GM12878 (cell line): ENCODE measurements at regions not wholly inside any gene's neighbourhood (a gene's known extent, or its start where the extent isn't known, plus 50 kb on each side); places are given as distances from the start of the nearest gene placed in this dataset.

Source experiments
- ATAC-seq: fragments of 200-7000 bp; cut with Tn5 transposase; 3 replicates; pipeline ENCODE4 v1.9.1; 2020; ENCODE audit warnings: mild to moderate bottlenecking, moderate library complexity
- BruUV-seq: library from RNA; stranded (reverse); fragments of 400-500 nt; replicated peaks from 2 replicates; lab custom pipeline; 2021; lab: Mats Ljungman, UMichigan
- CTCF ChIA-PET: fragments of 300-600 bp; sonication (Branson Sonifier 250); formaldehyde crosslinking; extraction: SDS; loops from one replicate; lab custom pipeline; 2021; ENCODE audit warnings: inconsistent platforms; lab: Yijun Ruan, JAX
- POLR2A ChIA-PET: fragments of 350-600 bp; formaldehyde crosslinking; extraction: SDS; loops from one replicate; lab custom pipeline; 2021; ENCODE audit warnings: inconsistent platforms; lab: Charles Lee
- RAD21 ChIA-PET: fragments of 300-600 bp; sonication (Branson Sonifier 250); formaldehyde crosslinking; loops from one replicate; lab custom pipeline; 2023; ENCODE audit warnings: antibody characterized with exemption; ENCODE audit not compliant: unreplicated experiment; lab: Charles Lee
- SMC1A ChIA-PET: fragments of 300-600 bp; sonication (Branson Sonifier 250); formaldehyde crosslinking; loops from one replicate; lab custom pipeline; 2023; ENCODE audit not compliant: unreplicated experiment, uncharacterized antibody; lab: Charles Lee
- DNase-seq: peaks from one replicate; pipeline ENCODE4 v3.0.0-alpha.2; 2011; ENCODE audit warnings: low read depth, low spot score
- FAIRE-seq: peaks from 3 replicates; lab custom pipeline; 2011; peaks lifted over from hg19 to GRCh38; lab: Jason Lieb, UNC
- H2AFZ ChIP-seq: 2 replicates; pipeline ENCODE4 v1.6.0; 2011; ENCODE audit warnings: low read depth, low read length, control low read depth; ENCODE audit not compliant: control insufficient read depth
- H3K27ac ChIP-seq: 2 replicates; pipeline ENCODE4 v1.5.1; 2011; ENCODE audit warnings: control low read depth; ENCODE audit not compliant: control insufficient read depth, insufficient read depth
- H3K27me3 ChIP-seq, 2 experiments: replicated peaks in 1 of 2; 2 replicates each; pipeline versions ENCODE4 v1.6.0 to v1.6.1; 2011; ENCODE audit warnings: low read length in 1 of 2; ENCODE audit not compliant: control insufficient read depth in 2 of 2, insufficient read depth in 2 of 2
- H3K36me3 ChIP-seq, 2 experiments: 2 replicates each; pipeline ENCODE4 v1.5.1; 2011; ENCODE audit warnings: low read length in 1 of 2; ENCODE audit not compliant: control insufficient read depth in 2 of 2, insufficient read depth in 2 of 2
- H3K4me1 ChIP-seq: 2 replicates; pipeline ENCODE4 v1.6.1; 2011; ENCODE audit warnings: mild to moderate bottlenecking, low read length, moderate library complexity, mixed read lengths; ENCODE audit not compliant: control insufficient read depth, insufficient read depth
- H3K4me2 ChIP-seq: 2 replicates; pipeline ENCODE4 v1.6.0; 2011; ENCODE audit warnings: control low read depth; ENCODE audit not compliant: control insufficient read depth, insufficient read depth
- H3K4me3 ChIP-seq: fragments of 200-600 bp; sonication (generic); 2 replicates; pipeline ENCODE4 v1.5.1; 2016
- H3K79me2 ChIP-seq: 2 replicates; pipeline ENCODE4 v1.6.0; 2011; ENCODE audit warnings: low read length; ENCODE audit not compliant: control insufficient read depth, insufficient read depth
- H3K9ac ChIP-seq: 2 replicates; pipeline ENCODE4 v1.8.0; 2011; ENCODE audit warnings: low read length, control low read depth, mixed read lengths; ENCODE audit not compliant: control insufficient read depth, insufficient read depth
- H3K9me3 ChIP-seq: replicated peaks from 3 replicates; pipeline ENCODE4 v1.5.1; 2011; ENCODE audit warnings: mild to moderate bottlenecking, low read length; ENCODE audit not compliant: control insufficient read depth, insufficient read depth
- H4K20me1 ChIP-seq: 2 replicates; pipeline ENCODE4 v1.6.0; 2011; ENCODE audit not compliant: control insufficient read depth, insufficient read depth
- ASH2L ChIP-seq: fragments of 300-600, 200-600 bp; sonication (generic); IDR thresholded peaks from 2 replicates; pipeline ENCODE4 v1.6.1; 2017; ENCODE audit warnings: low read depth, mild to moderate bottlenecking, borderline replicate concordance
- BMI1 ChIP-seq: fragments of 450-650 bp; IDR thresholded peaks from 2 replicates; pipeline ENCODE4 v1.6.1; 2016; ENCODE audit warnings: mild to moderate bottlenecking, moderate library complexity, borderline replicate concordance
- CBX5 ChIP-seq: sonication (generic); IDR thresholded peaks from 2 replicates; pipeline ENCODE4 v1.6.1; 2016; ENCODE audit warnings: low read depth, moderate library complexity, mild to moderate bottlenecking, inconsistent platforms
- CEBPB ChIP-seq, 2 experiments: fragments of 150-350 bp in 1 of 2; IDR thresholded peaks; 2 replicates each; pipeline ENCODE4 v1.6.1; 2012 to 2014; ENCODE audit warnings: low read depth in 2 of 2, low read length in 2 of 2, borderline replicate concordance in 1 of 2, inconsistent platforms in 1 of 2
- IKZF1 ChIP-seq: fragments of 450-650 bp; conservative IDR thresholded peaks from 2 replicates; pipeline ENCODE4 v1.6.1; 2017; ENCODE audit warnings: antibody characterized with exemption, mild to moderate bottlenecking
- LARP7 ChIP-seq: fragments of 450-650 bp; IDR thresholded peaks from 2 replicates; pipeline ENCODE4 v1.6.1; 2017; ENCODE audit warnings: mild to moderate bottlenecking
- NR2C1 ChIP-seq: fragments of 450-650 bp; IDR thresholded peaks from 2 replicates; pipeline ENCODE4 v1.6.1; 2017; ENCODE audit warnings: antibody characterized with exemption, mild to moderate bottlenecking, moderate library complexity
- WGBS: methylation state at CpG from one replicate; pipeline ENCODE4 v1.1.6; 2016; ENCODE audit warnings: low lambda C conversion rate; ENCODE audit not compliant: insufficient replicate concordance, insufficient coverage; ENCODE audit errors: missing lambda C conversion rate; 5-methylcytosine and 5-hydroxymethylcytosine counted together
- in situ Hi-C: fragments of 300-500 bp; cut with MboI; formaldehyde crosslinking; loops from 9 replicates; pipeline ENCODE4 v1.14.3; 2018; ENCODE audit warnings: mixed read lengths
- intact Hi-C: fragments of 100-400 bp; cut with micrococcal nuclease; formaldehyde crosslinking; loops from one replicate; pipeline ENCODE4 v1.14.2; 2022; ENCODE audit not compliant: unreplicated experiment
- TF ChIP-seq, protein P1 (sequence below): fragments of 450-650 bp; IDR thresholded peaks from 2 replicates; pipeline ENCODE4 v1.6.1; 2017; ENCODE audit warnings: borderline replicate concordance

DNA sequence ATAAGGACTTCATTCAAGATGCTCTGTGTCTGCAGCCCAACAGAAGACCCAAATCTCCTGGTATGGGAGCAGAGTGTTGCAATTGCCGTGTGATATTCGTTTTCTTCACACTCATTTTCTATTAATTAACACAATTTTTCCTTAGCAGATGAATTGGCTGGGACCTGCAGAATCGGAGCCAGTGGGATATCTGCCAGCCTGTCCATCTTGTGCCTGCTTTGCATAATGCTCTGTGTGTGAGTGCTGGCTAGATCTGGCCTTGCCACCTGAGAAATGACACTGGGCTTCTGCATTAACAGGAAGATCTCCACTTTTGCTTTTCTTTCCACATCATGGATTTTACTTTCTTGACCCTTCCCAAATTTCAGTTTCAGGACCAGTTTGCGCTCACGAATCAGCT, 70.4 kb upstream of the GPR158 start (continued):
- no peak for TF ChIP-seq LARP7

DNA sequence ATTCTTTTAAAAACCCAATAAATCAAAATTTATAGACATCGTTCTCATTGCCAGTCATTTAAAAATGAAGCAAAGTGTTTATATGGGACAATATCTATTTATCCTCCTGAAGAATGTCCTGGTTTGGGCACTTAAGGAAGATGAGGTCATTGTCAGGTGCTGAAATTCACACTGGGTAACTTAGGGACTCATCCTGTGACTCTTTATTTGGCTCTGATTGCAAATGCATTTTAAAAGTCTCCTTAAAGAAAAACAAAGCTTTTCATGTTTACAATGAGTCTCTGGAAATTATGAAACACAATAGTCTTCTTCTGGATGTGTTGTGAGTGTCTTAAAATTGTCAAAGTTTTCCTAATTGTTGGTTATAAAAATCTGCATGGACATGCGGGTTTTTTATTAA, 69.5 kb upstream of the GPR158 start:
- CTCF ChIA-PET = interaction anchor here (0.6 to 1.6 kb wide), 3 partner anchors 9 to 105 kb away, joined by 3 to 7 read pairs (median 3); no protein-coding TSS in a partner anchor
- no peak overlapping the region for H3K4me3 ChIP-seq
- H3K27ac ChIP-seq = no peak overlapping the region
- BruUV-seq = no TSS peak
- SMC1A ChIA-PET = interaction anchor here (1.5 kb wide), 1 partner anchor 483 kb away, joined by 4 read pairs; no protein-coding TSS in a partner anchor
- RAD21 ChIA-PET = no interaction called here
- WGBS = 51% methylated on average over 2 of the region's 2 CpGs
- no peak overlapping the region for H3K4me2 ChIP-seq
- H3K9ac ChIP-seq = no peak overlapping the region
- in situ Hi-C loops (no loop called here), intact Hi-C loops (no loop called here)
- no peaks in the 10 kb centered on the region; a peak in 1 of 4 replicates for H3K27me3 ChIP-seq
- H3K79me2 ChIP-seq = no peaks in the 10 kb centered on the region
- no peaks in the 10 kb centered on the region for H3K36me3 ChIP-seq
- ATAC-seq = no peak
- DNase-seq = no peak
- H3K4me1 ChIP-seq = no peaks in the 10 kb centered on the region
- no peaks in the 10 kb centered on the region for H3K9me3 ChIP-seq
- no peak overlapping the region for H2AFZ ChIP-seq
- TF ChIP-seq ASH2L = no peak
- TF ChIP-seq CEBPB (IDR thresholded peaks at IDR 0.05; ENCODE audit: borderline replicate concordance in 1 of 2, low read depth in 2 of 2, low read length in 2 of 2) = no peak
- TF ChIP-seq NR2C1 = no peak
- TF ChIP-seq CBX5 = no peak
- TF ChIP-seq BMI1 = no peak
- TF ChIP-seq IKZF1 = no peak
- TF ChIP-seq, protein P1, sequence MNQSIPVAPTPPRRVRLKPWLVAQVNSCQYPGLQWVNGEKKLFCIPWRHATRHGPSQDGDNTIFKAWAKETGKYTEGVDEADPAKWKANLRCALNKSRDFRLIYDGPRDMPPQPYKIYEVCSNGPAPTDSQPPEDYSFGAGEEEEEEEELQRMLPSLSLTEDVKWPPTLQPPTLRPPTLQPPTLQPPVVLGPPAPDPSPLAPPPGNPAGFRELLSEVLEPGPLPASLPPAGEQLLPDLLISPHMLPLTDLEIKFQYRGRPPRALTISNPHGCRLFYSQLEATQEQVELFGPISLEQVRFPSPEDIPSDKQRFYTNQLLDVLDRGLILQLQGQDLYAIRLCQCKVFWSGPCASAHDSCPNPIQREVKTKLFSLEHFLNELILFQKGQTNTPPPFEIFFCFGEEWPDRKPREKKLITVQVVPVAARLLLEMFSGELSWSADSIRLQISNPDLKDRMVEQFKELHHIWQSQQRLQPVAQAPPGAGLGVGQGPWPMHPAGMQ = no peak
- no peak for TF ChIP-seq LARP7
- POLR2A ChIA-PET = no interaction called here
- FAIRE-seq = no peak
- no peaks in the 10 kb centered on the region for H4K20me1 ChIP-seq
